Liver (tissue), 8 donors: ENCODE measurements at regions not wholly inside any gene's neighbourhood (a gene's known extent, or its start where the extent isn't known, plus 50 kb on each side); places are given as distances from the start of the nearest gene placed in this dataset.

Source experiments
- DNase-seq: peaks from one replicate; pipeline ENCODE4 v3.0.0-alpha.2; 2017; ENCODE audit warnings: low spot score
- H3K27ac ChIP-seq, 2 donors: one replicate each; pipeline ENCODE4 v1.7.0; 2013; ENCODE audit warnings: inconsistent platforms in 2 of 2, low read length in 2 of 2, control low read depth in 1 of 2, low read depth in 1 of 2, mild to moderate bottlenecking in 1 of 2
- H3K27me3 ChIP-seq, 4 donors: one replicate each; pipeline versions ENCODE4 v1.6.1 to v1.7.0; 2013; ENCODE audit warnings: low read length in 3 of 4, inconsistent platforms in 1 of 4, mild to moderate bottlenecking in 1 of 4, moderate library complexity in 1 of 4; ENCODE audit not compliant: control insufficient read depth in 4 of 4, insufficient read depth in 4 of 4
- H3K36me3 ChIP-seq, 4 donors: one replicate each; pipeline versions ENCODE4 v1.6.1 to v1.7.0; 2013; ENCODE audit warnings: low read length in 3 of 4, mild to moderate bottlenecking in 3 of 4, low read depth in 1 of 4, moderate library complexity in 1 of 4; ENCODE audit not compliant: control insufficient read depth in 4 of 4, insufficient read depth in 3 of 4
- H3K4me1 ChIP-seq, 4 donors: one replicate each; pipeline versions ENCODE4 v1.6.1 to v1.7.0; 2013; ENCODE audit warnings: low read length in 3 of 4, mild to moderate bottlenecking in 3 of 4, moderate library complexity in 1 of 4; ENCODE audit not compliant: control insufficient read depth in 4 of 4, insufficient read depth in 4 of 4
- H3K4me3 ChIP-seq, 3 donors: one replicate each; pipeline versions ENCODE4 v1.6.1 to v1.7.0; 2013; ENCODE audit warnings: low read length in 3 of 3, control low read depth in 1 of 3, low read depth in 1 of 3, mild to moderate bottlenecking in 1 of 3
- H3K9ac ChIP-seq, 2 donors: one replicate each; pipeline ENCODE4 v1.7.0; 2013; ENCODE audit warnings: low read length in 2 of 2, mild to moderate bottlenecking in 2 of 2, moderate library complexity in 2 of 2, control low read depth in 1 of 2, low read depth in 1 of 2
- H3K9me3 ChIP-seq, 4 donors: one replicate each; pipeline versions ENCODE4 v1.6.1 to v1.7.0; 2013; ENCODE audit warnings: low read length in 3 of 4; ENCODE audit not compliant: control insufficient read depth in 4 of 4
- EGR1 ChIP-seq, 2 donors: IDR thresholded peaks; 2 replicates each; pipeline ENCODE4 v1.6.1; 2016 to 2018; ENCODE audit warnings: antibody characterized with exemption in 2 of 2, low read depth in 2 of 2
- FOXA1 ChIP-seq: IDR thresholded peaks from 2 replicates; pipeline ENCODE4 v1.6.1; 2016; ENCODE audit warnings: antibody characterized with exemption
- FOXA2 ChIP-seq: IDR thresholded peaks from 2 replicates; pipeline ENCODE4 v1.6.1; 2016; ENCODE audit warnings: antibody characterized with exemption
- GABPA ChIP-seq, 2 donors: IDR thresholded peaks in 1 of 2; conservative IDR thresholded peaks in 1 of 2; 2 replicates each; pipeline ENCODE4 v1.6.1; 2016; ENCODE audit warnings: antibody characterized with exemption in 2 of 2, mild to moderate bottlenecking in 1 of 2, moderate library complexity in 1 of 2
- HNF4A ChIP-seq, 2 donors: conservative IDR thresholded peaks; 2 replicates each; pipeline ENCODE4 v1.6.1; 2016; ENCODE audit warnings: antibody characterized with exemption in 2 of 2, mild to moderate bottlenecking in 2 of 2
- JUND ChIP-seq, 2 donors: IDR thresholded peaks; 2 replicates each; pipeline ENCODE4 v1.6.1; 2016; ENCODE audit warnings: antibody characterized with exemption in 2 of 2
- NR2F2 ChIP-seq: IDR thresholded peaks from 2 replicates; pipeline ENCODE4 v1.6.1; 2016; ENCODE audit warnings: antibody characterized with exemption
- RAD21 ChIP-seq, 2 donors: IDR thresholded peaks; 2 replicates each; pipeline ENCODE4 v1.6.1; 2016; ENCODE audit warnings: antibody characterized with exemption in 2 of 2, mild to moderate bottlenecking in 2 of 2
- RXRA ChIP-seq, 2 donors: IDR thresholded peaks; 2 replicates each; pipeline ENCODE4 v1.6.1; 2017 to 2018; ENCODE audit warnings: antibody characterized with exemption in 2 of 2, mild to moderate bottlenecking in 1 of 2
- SP1 ChIP-seq: IDR thresholded peaks from 2 replicates; pipeline ENCODE4 v1.6.1; 2018; ENCODE audit warnings: antibody characterized with exemption, mild to moderate bottlenecking
- TAF1 ChIP-seq: conservative IDR thresholded peaks from 2 replicates; pipeline ENCODE4 v1.6.1; 2016; ENCODE audit warnings: antibody characterized with exemption, mild to moderate bottlenecking
- YY1 ChIP-seq: IDR thresholded peaks from 2 replicates; pipeline ENCODE4 v1.6.1; 2016; ENCODE audit warnings: antibody characterized with exemption, mild to moderate bottlenecking
- ZBTB33 ChIP-seq: IDR thresholded peaks from 2 replicates; pipeline ENCODE4 v1.6.1; 2016; ENCODE audit warnings: antibody characterized with exemption
- WGBS: extraction: QIAGEN DNeasy Blood & Tissue Kit; methylation state at CpG from one replicate; pipeline ENCODE4 v1.1.7; 2013; 5-methylcytosine and 5-hydroxymethylcytosine counted together
- TF ChIP-seq, protein P1 (sequence below): fragments of 150-350 bp; IDR thresholded peaks from 2 replicates; pipeline ENCODE4 v1.5.1; 2017; ENCODE audit warnings: improper control_type of control experiment, low read depth, low read length; ENCODE audit not compliant: missing input control
- TF ChIP-seq, protein P2 (sequence below): IDR thresholded peaks from 2 replicates; pipeline ENCODE4 v1.6.1; 2016; ENCODE audit warnings: antibody characterized with exemption
- TF ChIP-seq, protein P3 (sequence below): IDR thresholded peaks from 2 replicates; pipeline ENCODE4 v1.6.1; 2016; ENCODE audit warnings: antibody characterized with exemption
- donor health status: healthy.
- donor health status: healthy.
- donor health status: healthy.
- donor health status: healthy.
- donor health status: healthy.

GRCh38 chr12:93086288-93086727, 157.2 kb upstream of the EEA1 start:
- DNase-seq, result no peak
- H3K27ac ChIP-seq, result no peak overlapping the region
- H3K9ac ChIP-seq, result no peak overlapping the region
- no peak overlapping the region for H3K4me3 ChIP-seq
- H3K27me3 ChIP-seq, result no peaks in the 10 kb centered on the region
- peaks cover 0 to 3% (median 0%) of the 10 kb centered on the region in 4 donors for H3K9me3 ChIP-seq
- TF ChIP-seq, protein P1, sequence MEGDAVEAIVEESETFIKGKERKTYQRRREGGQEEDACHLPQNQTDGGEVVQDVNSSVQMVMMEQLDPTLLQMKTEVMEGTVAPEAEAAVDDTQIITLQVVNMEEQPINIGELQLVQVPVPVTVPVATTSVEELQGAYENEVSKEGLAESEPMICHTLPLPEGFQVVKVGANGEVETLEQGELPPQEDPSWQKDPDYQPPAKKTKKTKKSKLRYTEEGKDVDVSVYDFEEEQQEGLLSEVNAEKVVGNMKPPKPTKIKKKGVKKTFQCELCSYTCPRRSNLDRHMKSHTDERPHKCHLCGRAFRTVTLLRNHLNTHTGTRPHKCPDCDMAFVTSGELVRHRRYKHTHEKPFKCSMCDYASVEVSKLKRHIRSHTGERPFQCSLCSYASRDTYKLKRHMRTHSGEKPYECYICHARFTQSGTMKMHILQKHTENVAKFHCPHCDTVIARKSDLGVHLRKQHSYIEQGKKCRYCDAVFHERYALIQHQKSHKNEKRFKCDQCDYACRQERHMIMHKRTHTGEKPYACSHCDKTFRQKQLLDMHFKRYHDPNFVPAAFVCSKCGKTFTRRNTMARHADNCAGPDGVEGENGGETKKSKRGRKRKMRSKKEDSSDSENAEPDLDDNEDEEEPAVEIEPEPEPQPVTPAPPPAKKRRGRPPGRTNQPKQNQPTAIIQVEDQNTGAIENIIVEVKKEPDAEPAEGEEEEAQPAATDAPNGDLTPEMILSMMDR, result no peak
- TF ChIP-seq, protein P2, sequence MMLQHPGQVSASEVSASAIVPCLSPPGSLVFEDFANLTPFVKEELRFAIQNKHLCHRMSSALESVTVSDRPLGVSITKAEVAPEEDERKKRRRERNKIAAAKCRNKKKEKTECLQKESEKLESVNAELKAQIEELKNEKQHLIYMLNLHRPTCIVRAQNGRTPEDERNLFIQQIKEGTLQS, result no peak
- no peak for TF ChIP-seq FOXA1
- TF ChIP-seq ZBTB33, result no peak
- no peak for TF ChIP-seq TAF1
- no peak for TF ChIP-seq JUND (IDR thresholded peaks at IDR 0.05)
- TF ChIP-seq, protein P3, sequence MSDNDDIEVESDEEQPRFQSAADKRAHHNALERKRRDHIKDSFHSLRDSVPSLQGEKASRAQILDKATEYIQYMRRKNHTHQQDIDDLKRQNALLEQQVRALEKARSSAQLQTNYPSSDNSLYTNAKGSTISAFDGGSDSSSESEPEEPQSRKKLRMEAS, result no peak
- no peak for TF ChIP-seq EGR1 (IDR thresholded peaks at IDR 0.05; ENCODE audit: low read depth in 2 of 2)
- no peak for TF ChIP-seq RXRA (IDR thresholded peaks at IDR 0.05)
- TF ChIP-seq HNF4A (conservative IDR thresholded peaks at IDR 0.05), result no peak
- 98% methylated on average over 3 of the region's 3 CpGs for WGBS
- no peaks in the 10 kb centered on the region for H3K4me1 ChIP-seq
- H3K36me3 ChIP-seq, result no peaks in the 10 kb centered on the region

DNA sequence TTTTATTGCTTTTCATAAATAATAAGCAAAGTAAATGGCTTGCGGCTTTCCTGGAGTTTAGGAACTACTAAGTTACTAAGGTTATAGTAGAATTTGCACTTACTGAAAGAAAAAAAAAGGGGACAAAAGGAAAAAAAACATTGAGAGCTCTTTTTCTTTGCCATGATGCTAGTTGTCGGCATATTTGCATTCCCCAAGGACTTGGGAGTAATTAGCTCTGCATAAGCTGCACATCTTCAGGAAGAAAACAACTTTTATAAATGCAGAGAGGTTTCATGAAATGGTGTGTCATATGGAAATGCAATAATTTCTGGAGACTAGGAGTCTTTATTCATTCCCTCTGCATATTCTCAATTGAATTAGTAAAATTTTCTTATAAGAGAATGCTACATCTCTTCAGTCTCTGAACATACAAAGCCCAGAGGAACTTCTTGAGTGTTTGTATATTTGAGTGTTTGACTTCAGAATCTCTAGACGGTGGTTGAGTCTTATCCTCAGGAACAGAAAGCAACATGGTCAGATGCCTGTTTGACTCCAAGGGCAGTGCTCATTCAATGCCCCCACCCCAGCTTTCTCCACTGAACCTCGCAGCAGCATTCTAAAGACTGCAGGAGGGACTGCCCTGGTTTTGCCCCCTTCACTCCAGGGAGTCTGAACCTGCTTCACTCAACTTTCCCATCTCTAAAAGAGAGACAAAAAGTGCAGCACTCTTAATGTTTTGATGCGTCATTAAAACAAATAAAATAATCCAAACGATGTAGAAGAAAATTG, 158.9 kb upstream of the EEA1 start:
- H3K27ac ChIP-seq, result no peak overlapping the region
- TF ChIP-seq FOXA1 (no peak), SP1 (no peak), ZBTB33 (no peak), RXRA (IDR thresholded peaks at IDR 0.05) (no peak), RAD21 (IDR thresholded peaks at IDR 0.05) (no peak), FOXA2 (no peak), YY1 (no peak), HNF4A (conservative IDR thresholded peaks at IDR 0.05) (no peak), TAF1 (no peak), JUND (IDR thresholded peaks at IDR 0.05) (no peak), GABPA (IDR thresholded peaks at IDR 0.05 in 1 of 2, conservative IDR thresholded peaks at IDR 0.05 in 1 of 2) (no peak), EGR1 (IDR thresholded peaks at IDR 0.05; ENCODE audit: low read depth in 2 of 2) (no peak), NR2F2 (no peak)
- TF ChIP-seq, protein P3, result no peak
- TF ChIP-seq, protein P1, result no peak
- TF ChIP-seq, protein P2, result no peak

More for the DNA sequence above, 158.9 kb upstream of the EEA1 start:
- Histone ChIP-seq H3K27me3 (no peaks in the 10 kb centered on the region), H3K9ac (no peak overlapping the region), H3K36me3 (no peaks in the 10 kb centered on the region), H3K9me3 (peaks cover 0 to 3% (median 0%) of the 10 kb centered on the region in 4 donors), H3K4me3 (no peak overlapping the region), H3K4me1 (no peaks in the 10 kb centered on the region)
- DNase-seq, result no peak
- 87% methylated on average over 6 of the region's 6 CpGs for WGBS
